Mesodermal cell (in vitro differentiated cells): ENCODE measurements at regions not wholly inside any gene's neighbourhood (a gene's known extent, or its start where the extent isn't known, plus 50 kb on each side); places are given as distances from the start of the nearest gene placed in this dataset.

Experiments
- H3K27ac ChIP-seq: 2 replicates; pipeline ENCODE4 v1.7.0; 2013; ENCODE audit warnings: mild to moderate bottlenecking, low read depth, low read length, moderate library complexity; ENCODE audit not compliant: severe bottlenecking
- H3K36me3 ChIP-seq: 2 replicates; pipeline ENCODE4 v1.7.1; 2013; ENCODE audit warnings: mild to moderate bottlenecking, low read length, moderate library complexity; ENCODE audit not compliant: control insufficient read depth, insufficient read depth
- H3K4me1 ChIP-seq: one replicate; pipeline ENCODE4 v1.7.1; 2013; ENCODE audit warnings: mild to moderate bottlenecking, low read length; ENCODE audit not compliant: insufficient read depth, control insufficient read depth, poor library complexity, severe bottlenecking
- H3K4me3 ChIP-seq: 2 replicates; pipeline ENCODE4 v1.7.0; 2013; ENCODE audit warnings: low read length, control low read depth, mild to moderate bottlenecking; ENCODE audit not compliant: insufficient read depth, poor library complexity, severe bottlenecking; ENCODE audit errors: extremely low read depth
- H3K9me3 ChIP-seq: 2 replicates; pipeline ENCODE4 v1.7.1; 2013; ENCODE audit warnings: mild to moderate bottlenecking, low read length, moderate library complexity; ENCODE audit not compliant: control insufficient read depth
- WGBS, 2 experiments: methylation state at CpG; one replicate each; pipeline ENCODE4 v1.1.5; 2013; ENCODE audit warnings: missing lambda C conversion rate in 2 of 2; ENCODE audit not compliant: insufficient coverage in 2 of 2; 5-methylcytosine and 5-hydroxymethylcytosine counted together

DNA sequence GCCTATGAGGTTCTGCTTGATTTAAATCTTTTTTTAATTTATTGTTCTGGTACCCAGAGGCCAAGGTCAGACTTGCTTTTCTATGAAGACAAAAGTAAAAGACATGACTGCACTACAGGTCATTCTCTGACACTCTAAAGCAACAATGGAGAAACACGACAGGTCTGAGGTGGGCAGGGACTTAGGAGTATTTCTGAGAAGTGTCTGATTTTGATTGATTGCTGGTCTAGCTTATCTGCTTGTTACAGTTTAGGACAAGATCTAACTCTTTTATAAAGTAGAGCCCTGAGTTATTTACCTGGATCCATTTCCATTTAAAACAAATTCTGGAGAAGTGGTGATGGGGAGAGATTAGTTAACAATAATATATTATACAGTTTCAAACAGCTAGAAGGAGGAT lies 115.2 kb upstream of the STT3B start:
- H3K4me1 ChIP-seq, result no peaks in the 10 kb centered on the region
- no peaks in the 10 kb centered on the region for H3K36me3 ChIP-seq
- no peak overlapping the region for H3K4me3 ChIP-seq
- WGBS, 2 experiments, result no CpG with 5 or more reads among the region's 1 CpG
- no peaks in the 10 kb centered on the region for H3K9me3 ChIP-seq
- no peak overlapping the region for H3K27ac ChIP-seq

DNA sequence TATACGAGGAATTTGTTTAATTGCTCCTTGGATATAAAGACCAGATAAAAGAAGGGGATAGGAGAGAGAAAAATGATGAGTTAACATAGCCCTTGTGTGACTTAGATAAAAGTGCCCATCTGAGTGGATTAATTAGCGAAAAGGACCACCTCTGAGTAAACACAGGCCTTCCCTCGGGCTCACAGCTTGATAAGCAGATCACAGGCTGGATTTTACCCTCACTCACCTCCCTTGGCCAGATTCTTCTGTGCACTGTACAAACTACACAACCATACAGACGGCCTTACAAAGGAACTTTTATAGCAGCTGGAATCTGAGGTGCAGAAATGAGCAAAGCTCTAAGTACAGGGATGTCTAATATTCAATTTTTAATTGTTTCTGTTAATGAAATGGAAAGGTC lies 112.4 kb upstream of the STT3B start:
- no peak overlapping the region for H3K4me3 ChIP-seq
- no peaks in the 10 kb centered on the region for H3K36me3 ChIP-seq
- 93% methylated on average over 3 of the region's 4 CpGs for WGBS, 2 experiments
- no peak overlapping the region for H3K27ac ChIP-seq
- no peaks in the 10 kb centered on the region for H3K9me3 ChIP-seq
- no peaks in the 10 kb centered on the region for H3K4me1 ChIP-seq

DNA sequence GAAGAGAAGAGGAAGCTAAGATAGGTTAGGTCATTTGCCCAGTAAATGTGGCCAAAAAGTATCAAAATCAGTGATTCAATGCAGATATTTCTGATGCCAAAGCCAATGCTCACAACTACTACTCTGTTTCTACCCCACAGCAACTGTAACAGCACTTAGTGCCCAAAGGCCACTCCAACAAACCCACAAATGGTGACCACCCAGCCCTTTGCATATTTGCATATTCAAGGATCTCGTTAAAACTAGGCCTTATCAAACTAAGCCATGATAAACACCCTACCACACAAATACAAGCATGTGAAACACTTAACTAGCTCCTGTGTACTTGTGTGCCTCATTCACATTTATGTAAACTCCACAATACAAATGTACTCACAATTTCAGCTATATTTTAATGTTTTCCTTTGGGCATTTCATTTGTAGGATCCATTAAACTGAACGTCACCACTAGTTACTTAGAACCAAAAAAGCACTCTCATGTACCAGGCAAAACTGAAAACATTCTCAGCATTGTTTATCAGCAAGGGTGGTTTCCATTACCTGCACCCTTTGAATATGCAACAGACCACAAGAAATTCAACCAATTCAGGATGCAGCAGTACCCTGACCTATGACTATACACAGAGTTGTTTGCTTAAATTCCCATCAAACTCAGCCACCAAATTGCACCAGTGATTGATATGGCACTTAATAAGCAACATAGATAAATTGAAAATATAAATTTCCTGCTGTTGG lies 111.2 kb upstream of the STT3B start:
- H3K9me3 ChIP-seq, result no peaks in the 10 kb centered on the region
- 92 to 100% methylated on average over 2 of the region's 2 CpGs for WGBS, 2 experiments
- H3K27ac ChIP-seq, result no peak overlapping the region
- no peaks in the 10 kb centered on the region for H3K4me1 ChIP-seq
- no peaks in the 10 kb centered on the region for H3K36me3 ChIP-seq
- H3K4me3 ChIP-seq, result no peak overlapping the region

DNA sequence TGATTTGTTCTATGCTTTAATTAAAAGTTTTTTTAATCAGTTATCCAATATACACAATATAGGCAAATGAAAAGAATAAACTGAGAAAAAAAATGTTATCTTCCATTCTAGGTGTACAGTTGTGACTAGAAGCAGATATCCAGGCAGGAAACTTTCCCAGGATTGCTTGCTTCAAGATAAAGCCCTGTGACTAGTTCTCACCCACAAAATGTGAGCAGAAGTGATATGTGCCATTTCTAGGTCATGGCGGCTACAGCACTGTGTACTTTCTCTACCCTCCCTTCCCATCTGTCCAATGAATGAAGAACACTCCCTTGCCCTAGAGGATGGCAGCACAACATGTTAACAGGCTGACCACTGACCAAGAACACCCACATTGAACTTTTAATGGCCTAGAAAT lies 110.5 kb upstream of the STT3B start:
- H3K4me3 ChIP-seq, result no peak overlapping the region
- H3K4me1 ChIP-seq, result no peaks in the 10 kb centered on the region
- no peaks in the 10 kb centered on the region for H3K36me3 ChIP-seq
- 100% methylated on average over 1 of the region's 1 CpG; no CpG with 5 or more reads in 1 of the 2 experiments for WGBS, 2 experiments
- H3K27ac ChIP-seq, result no peak overlapping the region
- no peaks in the 10 kb centered on the region for H3K9me3 ChIP-seq

DNA sequence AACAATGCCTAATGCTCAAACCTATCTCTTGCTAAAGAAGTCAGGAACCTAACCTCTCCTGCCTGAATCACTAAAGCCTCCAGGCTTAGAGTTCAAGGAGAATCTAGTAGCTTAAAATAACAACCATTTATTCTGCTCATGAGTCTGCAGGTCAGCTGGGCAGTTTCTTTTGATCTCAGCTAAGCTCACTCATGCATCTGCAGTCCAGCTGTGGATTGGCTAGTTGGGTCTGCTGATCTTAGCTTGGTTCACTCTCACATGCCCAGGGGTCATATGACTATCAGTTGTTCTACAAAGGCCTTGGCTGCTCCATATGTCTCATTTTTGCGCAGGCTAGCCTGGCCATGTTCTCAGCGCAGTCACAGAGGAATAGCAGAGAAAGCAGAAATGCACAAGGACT lies 109.2 kb upstream of the STT3B start:
- Histone ChIP-seq H3K36me3 (no peaks in the 10 kb centered on the region), H3K4me3 (no peak overlapping the region), H3K4me1 (no peaks in the 10 kb centered on the region), H3K27ac (no peak overlapping the region), H3K9me3 (no peaks in the 10 kb centered on the region)
- 100% methylated on average over 1 to 2 of the region's 2 CpGs for WGBS, 2 experiments

DNA sequence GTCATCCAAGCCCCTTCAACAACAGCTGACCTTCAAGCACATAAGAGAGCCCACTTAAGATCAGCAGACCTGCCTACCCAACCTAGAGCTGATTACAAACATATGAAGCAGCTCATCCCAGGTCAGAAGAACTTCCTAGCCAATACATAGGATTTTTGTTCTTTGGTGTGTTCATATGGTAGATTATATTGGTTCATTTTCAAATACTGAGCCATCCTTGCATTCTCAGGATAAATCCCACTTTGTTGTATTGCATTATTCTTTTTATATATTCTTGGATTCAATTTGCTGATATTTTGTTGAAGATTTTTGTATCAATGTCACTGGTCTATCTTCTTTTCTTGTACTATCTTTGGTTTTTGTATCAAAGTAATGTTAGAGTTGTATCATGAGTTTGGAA lies 107.3 kb upstream of the STT3B start:
- Histone ChIP-seq H3K36me3 (no peaks in the 10 kb centered on the region), H3K4me3 (no peak overlapping the region), H3K27ac (no peak overlapping the region), H3K4me1 (no peaks in the 10 kb centered on the region), H3K9me3 (no peaks in the 10 kb centered on the region)

DNA sequence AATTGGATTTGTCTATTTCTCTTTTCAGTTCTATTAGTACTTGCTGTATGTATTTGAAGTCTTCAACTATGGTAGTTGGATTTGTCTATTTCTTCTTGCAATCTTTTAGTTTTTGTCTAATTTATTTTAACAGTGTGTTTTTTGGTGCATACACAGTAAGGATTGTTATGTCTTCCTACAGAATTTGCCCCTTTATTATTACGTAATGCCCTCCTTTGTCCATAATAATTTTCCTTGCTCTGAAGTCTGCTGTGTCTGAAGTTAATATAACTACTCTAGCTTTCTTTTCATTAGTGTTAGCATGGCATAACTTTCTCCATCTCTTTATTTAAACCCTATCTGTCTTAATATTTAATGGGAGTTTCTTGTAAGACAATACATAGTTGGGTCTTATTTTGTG lies 105.1 kb upstream of the STT3B start:
- no peaks in the 10 kb centered on the region for H3K36me3 ChIP-seq
- no peaks in the 10 kb centered on the region for H3K4me1 ChIP-seq
- WGBS, 2 experiments, result 100% methylated on average over 1 of the region's 1 CpG; no CpG with 5 or more reads in 1 of the 2 experiments
- H3K27ac ChIP-seq, result no peak overlapping the region
- no peaks in the 10 kb centered on the region for H3K9me3 ChIP-seq
- no peak overlapping the region for H3K4me3 ChIP-seq

DNA sequence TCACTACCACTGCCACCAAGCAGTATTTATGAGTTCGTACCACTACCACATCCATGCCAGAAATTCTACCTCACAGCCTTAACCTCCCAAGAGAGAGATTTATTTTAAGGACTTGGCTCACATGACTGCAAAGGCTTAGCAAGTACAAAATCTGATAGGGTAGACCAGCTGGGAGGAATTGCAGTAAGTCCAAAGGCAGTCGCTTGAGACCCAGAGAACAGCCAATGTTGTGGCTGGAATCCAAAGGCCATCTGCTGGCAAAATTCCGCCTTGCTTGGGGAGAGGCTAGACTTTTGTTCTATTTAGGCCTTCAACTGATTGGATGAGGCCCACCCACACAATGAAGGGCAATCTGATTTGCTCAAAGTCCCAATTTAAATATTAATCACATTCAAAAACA lies 101.4 kb upstream of the STT3B start:
- Histone ChIP-seq H3K4me3 (no peak overlapping the region), H3K27ac (no peak overlapping the region), H3K9me3 (peaks cover under 1% of the 10 kb centered on the region), H3K4me1 (no peaks in the 10 kb centered on the region), H3K36me3 (no peaks in the 10 kb centered on the region)
- WGBS, 2 experiments, result 88 to 94% methylated on average over 2 to 3 of the region's 3 CpGs

DNA sequence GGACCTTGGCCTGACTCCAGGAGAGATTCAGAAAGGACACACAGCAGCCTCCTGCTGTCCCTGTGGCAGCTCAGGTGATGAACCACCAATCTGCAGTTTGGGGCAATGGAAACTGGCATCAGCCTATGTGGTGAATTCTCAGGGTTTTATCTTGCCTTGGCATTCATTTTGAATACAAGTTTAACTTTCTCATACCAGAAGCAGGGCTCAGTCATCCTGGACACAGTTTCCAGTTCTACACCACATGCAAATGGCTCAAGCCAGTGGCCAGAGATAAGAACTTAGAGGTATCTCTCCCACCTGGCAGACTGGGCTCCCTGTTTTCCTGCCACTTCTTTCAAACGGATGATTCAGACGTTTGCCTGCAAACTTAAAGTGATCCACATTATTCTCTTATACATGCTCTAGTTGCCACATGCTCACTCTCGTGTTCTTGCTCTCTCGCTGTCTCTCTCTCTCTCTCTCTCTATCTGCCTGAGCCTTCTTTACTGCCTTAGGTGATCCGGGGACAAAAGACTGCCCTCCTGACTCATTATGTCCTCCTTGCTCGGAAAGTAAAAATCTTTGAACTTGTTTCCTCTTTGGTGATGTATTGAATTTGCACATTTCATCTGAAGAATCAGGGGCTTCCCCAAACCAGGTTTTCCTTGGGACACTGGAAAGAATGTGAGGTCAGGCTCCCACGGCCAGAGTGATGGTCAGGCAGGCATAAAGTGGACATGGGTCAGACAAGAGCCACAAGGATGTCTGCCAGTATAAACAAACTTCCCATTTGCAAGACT lies 99.6 kb upstream of the STT3B start:
- Histone ChIP-seq H3K4me1 (no peaks in the 10 kb centered on the region), H3K4me3 (no peak overlapping the region), H3K36me3 (no peaks in the 10 kb centered on the region), H3K27ac (no peak overlapping the region), H3K9me3 (peaks cover 17% of the 10 kb centered on the region)
- 85 to 88% methylated on average over 5 to 7 of the region's 7 CpGs for WGBS, 2 experiments

DNA sequence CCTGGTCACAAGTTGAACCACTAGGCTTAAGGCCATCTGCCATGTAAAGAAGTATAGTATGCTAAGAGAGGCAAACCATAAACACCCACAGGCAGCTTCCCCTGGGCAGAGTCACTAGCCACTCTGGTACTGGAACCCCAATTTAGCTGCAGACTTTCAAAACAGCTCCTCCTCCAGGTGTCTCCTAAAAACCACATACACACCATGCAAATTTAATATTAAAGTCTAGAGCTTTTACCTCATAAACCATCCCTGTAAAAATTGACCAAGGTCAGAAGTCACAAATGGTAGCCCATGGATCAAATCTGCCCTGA lies 99.1 kb upstream of the STT3B start:
- H3K36me3 ChIP-seq, result no peaks in the 10 kb centered on the region
- H3K9me3 ChIP-seq, result peaks cover 17% of the 10 kb centered on the region
- H3K27ac ChIP-seq, result no peak overlapping the region
- no peak overlapping the region for H3K4me3 ChIP-seq
- H3K4me1 ChIP-seq, result no peaks in the 10 kb centered on the region

DNA sequence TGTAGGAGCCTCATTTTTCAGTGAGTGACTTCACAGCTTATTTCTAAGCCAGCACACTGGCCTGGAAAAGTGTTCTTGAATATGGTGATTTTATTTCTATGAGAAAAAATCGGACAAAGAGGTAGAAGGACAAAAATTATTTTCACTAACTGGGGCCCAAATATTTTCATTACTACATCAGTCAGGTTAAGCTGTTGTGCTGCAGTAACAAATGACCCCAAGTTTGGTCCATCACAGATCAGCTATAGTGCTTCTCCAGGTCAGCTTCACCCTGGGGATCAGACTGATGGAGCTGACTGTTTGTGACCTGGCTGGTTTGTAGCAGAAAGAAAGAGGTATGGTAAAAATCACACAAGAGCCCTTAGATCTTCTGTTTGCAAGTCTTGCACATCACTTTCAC lies 97.9 kb upstream of the STT3B start:
- no peaks in the 10 kb centered on the region for H3K4me1 ChIP-seq
- peaks cover 17% of the 10 kb centered on the region for H3K9me3 ChIP-seq
- WGBS, 2 experiments, result no CpG with 5 or more reads among the region's 1 CpG
- H3K27ac ChIP-seq, result no peak overlapping the region
- no peak overlapping the region for H3K4me3 ChIP-seq
- H3K36me3 ChIP-seq, result no peaks in the 10 kb centered on the region
